HG02938 (cell line): ENCODE measurements at regions not wholly inside any gene's neighbourhood (a gene's known extent, or its start where the extent isn't known, plus 50 kb on each side); places are given as distances from the start of the nearest gene placed in this dataset.
"Not testable (repeated sequence)": the region's sequence is repeated elsewhere in the genome, so short reads cannot be mapped to it uniquely, and the experiment has no call there.

Experiments used
- ATAC-seq: cut with Tn5 transposase; IDR thresholded peaks from one replicate; pipeline ENCODE4 v1.9.1; 2021; ENCODE audit warnings: mild to moderate bottlenecking, moderate library complexity; ENCODE audit not compliant: unreplicated experiment

DNA sequence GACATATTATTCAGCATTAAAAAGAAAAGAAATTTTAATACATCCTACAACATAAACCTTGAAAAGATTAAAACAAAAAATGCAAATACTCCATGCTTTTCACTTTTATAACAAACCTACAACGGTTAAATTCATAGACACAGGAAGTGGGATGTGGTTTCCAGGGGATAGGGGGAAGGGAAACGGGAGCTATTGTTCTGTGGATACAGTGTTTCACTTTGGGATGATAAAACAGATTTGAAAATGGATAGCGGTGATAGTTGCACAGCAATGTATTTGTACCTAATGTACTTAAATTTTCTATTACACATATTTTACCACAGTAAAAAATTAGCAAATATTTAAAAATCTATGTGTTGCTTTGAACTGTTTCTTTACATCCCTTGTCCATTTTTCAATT is 368.0 kb downstream of the CDY2B start:
- not testable (repeated sequence) for ATAC-seq

GRCh38 chrY:17511476-17511875 is 368.5 kb downstream of the CDY2B start:
- ATAC-seq, result not testable (repeated sequence)

- ATAC-seq, result not testable (repeated sequence)
Measured at GRCh38 chrY:17505834-17506233, 374.2 kb downstream of the CDY2B start.

DNA sequence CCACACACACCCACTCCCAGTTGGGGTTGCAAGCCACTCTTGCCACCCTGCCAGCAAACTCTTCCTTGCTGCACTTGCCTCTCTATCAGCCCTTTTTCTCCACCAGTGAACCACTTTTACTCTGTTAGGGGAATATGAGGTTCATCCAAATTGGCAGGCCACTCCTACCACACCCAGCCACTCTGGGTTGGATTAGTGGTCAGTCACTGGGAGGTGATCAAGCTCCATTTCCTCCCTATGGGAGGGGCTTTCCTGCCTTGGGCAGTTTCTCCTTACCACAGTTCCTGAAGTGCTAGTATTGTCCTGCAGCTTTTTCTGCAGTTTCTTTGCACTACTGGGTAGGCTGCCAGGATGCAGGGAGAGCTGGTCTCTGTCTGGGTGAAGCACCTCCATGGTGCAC is 395.3 kb downstream of the CDY2B start:
- ATAC-seq, result not testable (repeated sequence)

- not testable (repeated sequence) for ATAC-seq
Measured at GRCh38 chrY:17484157-17484556, 395.9 kb downstream of the CDY2B start.

DNA sequence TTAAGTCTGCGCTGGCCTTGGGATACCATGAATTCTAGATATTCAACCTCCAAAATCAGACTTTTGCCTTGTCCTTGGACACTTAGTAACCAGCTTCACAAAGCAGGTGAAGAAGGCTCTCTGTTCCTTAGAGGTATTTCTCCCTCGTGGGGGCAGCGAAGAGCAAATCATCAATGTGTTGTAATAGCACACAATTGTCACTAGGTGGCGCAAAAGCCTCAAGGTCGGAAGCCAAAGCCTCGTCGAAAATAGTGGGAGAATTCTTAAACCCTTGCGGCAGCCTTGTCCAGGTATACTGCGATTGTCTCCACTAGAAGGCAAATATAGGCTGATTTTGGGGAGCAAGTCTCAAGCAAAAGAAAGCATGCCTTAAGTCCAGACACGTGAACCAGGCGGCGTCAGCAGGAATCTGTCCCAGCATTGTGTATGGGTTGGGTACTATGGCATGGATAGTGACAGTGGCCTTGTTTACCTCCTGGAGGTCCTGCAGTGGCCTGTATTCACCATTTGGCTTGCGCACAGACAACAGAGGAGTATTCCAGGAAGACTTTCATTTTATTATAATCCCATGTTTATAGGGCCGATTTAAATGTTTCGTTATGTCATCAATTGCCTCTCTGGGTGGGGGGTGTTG is 398.5 kb downstream of the CDY2B start:
- ATAC-seq, result peak; percentile 64

DNA sequence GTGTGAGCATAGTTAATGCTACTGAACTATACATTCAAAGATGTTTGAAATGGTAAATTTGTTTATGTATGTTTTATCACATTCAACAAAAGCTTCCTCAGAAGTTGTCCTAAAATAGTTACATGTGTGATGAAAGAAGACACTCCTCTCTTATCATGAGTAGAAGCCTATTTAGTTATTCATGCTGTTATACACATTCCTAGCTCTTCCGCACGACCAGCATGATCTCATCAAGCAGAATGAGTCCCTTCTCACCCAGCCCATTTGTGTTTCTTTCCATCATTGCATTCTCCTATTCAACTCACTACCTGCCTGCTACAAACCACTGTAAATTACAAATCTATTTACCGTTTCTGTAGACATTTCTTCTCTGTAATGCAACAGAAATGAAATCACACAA is 408.0 kb downstream of the CDY2B start:
- ATAC-seq, result not testable (repeated sequence)

DNA sequence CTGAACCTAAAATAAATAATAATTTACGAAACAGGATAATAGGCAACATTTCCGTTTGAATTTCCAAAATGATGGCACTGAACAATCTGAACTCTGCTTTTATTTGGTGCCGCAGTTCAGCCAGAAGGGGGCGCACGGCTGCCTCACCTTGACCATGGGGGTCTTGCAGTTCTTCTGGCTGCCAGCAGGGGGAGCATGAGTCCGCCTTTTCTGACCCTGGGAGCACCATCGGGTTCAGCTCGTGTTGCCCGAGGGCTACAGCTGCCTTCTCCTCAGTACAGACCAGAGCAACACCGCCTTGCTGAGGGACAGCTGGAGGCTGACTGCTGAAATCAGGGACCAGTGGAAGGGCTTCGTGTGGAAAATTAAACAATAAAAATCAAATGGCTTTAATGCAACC is 420.3 kb downstream of the CDY2B start:
- peak; percentile 73 for ATAC-seq

- ATAC-seq, result no peak
Measured at GRCh38 chrY:17430570-17431166, 449.4 kb downstream of the CDY2B start.

DNA sequence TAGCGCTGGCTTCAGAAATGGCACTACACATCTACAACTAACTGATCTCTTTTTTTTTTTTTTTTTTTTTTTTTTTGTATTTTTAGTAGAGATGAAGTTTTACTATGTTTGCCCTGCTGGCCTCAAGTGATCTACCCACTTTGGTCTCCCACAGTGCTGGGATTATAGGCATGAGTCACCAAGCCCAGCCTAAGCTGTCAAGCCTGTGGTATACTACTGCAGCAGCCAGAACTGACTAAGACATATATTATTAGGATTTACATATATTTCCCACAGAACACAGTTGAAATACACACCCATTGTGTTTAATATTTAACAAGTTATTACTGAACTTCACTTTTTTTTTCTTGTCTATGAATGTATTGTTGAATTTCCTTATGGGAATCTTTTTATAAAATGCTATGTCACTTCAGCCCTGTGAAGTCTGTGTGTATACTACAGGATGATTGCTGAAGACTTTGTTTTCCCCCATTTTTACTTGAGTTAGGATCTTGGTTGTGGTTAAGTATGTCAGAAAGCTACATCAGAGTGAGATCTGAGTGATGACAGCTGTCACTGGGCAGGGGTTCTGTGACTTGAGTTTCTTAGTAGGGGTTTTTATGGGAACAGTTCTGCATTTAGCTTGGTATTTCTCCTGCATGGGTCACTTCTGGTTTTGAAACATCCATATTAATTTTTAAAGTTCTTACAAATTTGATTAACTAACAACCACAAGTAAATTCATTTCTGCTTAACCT is 481.5 kb downstream of the CDY2B start:
- no peak for ATAC-seq

- no peak for ATAC-seq
Measured at GRCh38 chrY:17397659-17398058, 482.4 kb downstream of the CDY2B start.

- no peak for ATAC-seq
Measured at GRCh38 chrY:17381431-17382070, 498.5 kb downstream of the CDY2B start.

GRCh38 chrY:17378326-17378725 is 501.7 kb downstream of the CDY2B start:
- no peak for ATAC-seq

DNA sequence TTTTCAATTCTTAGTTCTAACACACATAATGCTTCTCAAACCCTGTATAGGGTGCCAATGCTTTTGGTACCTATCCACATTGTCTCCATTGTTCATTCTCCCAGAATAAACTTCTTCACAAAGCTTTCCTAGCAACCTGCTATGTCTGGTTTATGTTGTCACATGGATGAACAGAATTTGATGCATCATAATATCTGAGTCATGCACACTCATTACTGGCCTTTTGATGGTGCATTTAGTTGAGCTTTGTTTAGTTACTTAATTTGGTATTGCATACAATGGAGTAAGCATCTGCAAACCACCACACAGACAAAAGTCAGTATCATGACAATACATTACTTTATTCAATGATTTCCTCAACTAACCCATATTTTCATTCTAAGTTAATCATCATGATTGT is 511.6 kb downstream of the CDY2B start:
- ATAC-seq, result no peak

GRCh38 chrY:17366400-17366799 is 513.6 kb downstream of the CDY2B start:
- no peak for ATAC-seq

DNA sequence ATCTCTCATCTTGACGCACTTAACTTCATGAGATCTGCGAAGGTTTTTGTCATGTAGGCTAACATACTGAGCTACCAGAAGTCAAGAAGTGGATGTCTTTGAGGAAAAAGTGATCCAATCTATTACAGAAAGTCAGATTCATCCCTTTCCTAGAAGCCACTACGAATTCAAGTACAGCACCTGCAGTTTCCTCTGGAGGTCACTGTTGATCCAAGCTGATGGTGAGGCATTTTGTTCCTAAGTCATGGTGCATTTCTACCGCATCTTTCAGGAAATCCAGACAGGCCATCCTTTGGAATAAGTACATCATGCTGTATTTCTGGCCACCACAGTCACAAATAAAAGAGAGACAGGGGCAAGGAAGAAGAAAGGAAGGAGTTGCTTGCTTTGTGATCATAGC is 541.0 kb downstream of the CDY2B start:
- ATAC-seq, result no peak

DNA sequence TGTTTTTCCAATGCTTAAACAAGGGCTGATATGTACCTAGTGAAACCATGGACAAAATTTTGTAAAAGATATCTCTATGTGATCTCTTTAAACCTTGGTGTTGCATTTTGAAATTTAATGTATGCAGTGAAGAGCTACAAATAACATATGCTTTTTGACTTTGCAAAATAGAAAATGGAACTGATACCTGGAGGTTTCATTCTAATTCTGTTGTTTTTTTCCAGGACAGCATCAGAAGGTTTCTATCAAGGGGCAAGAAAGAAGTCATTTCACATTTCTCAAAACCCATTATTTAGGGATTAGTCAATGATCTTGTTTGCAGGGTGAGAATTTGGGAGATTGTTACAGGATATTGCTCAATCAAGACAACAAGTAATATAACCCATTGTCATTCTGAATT is 549.3 kb downstream of the CDY2B start:
- ATAC-seq, result no peak

DNA sequence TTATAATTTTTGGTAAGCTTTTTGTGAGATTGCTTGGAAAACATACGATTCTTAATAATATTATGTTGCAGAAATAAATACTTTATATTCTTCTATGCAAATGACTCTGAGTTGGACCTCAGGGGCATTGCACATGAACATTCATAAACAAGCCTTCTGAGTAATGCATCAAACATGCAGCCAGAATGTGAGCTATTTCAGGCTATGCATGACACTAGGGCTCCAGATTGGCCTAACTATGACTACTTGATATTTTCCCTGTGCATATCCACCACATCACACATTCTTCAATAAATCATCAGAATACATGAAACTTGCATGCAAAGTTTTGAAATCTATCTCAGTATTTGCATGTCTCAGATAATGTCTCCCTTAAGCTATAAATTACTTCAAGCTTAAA is 560.1 kb downstream of the CDY2B start:
- ATAC-seq, result no peak

DNA sequence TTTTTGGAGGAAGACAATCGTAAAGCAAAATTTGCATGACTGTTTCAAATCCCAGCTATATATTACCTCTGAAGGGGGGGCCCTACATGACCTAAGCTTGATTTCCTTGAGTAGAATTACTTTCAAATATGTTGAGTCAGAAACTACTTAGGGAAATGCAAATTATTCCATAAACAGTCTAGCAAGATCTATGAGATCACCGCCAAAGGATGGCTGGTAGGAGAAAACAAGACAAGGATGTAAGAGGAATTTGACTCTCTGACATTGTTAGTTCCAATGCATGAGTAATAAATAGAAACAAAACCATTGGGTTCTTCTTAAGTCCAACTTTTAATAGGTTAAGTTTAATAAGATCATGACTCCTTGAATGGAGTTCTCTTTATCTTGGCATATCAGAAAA is 561.4 kb downstream of the CDY2B start:
- ATAC-seq, result no peak

- ATAC-seq, result no peak
Measured at GRCh38 chrY:17277056-17277455, 603.0 kb downstream of the CDY2B start.

GRCh38 chrY:17259497-17259896 is 620.5 kb downstream of the CDY2B start:
- no peak for ATAC-seq

DNA sequence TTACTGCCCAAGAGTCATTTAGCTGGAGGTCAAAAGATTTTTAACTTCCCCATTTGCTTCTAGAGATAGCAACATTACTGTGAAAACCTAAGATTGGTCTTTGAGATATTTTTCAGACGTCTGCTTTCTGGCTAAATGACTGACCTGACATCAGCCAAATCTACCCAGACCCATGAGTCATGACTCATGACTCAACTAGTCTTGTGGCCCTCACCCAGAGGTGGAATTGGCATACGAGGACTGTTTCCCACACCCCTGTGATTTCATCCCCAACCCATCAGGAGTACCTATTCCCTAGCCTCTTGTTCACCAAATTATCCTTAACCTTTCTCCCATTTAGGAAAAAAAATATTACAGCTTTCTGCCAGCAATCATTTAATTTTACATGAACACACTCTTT is 641.6 kb downstream of the CDY2B start:
- no peak for ATAC-seq
